T-helper 1 cell treated with Interleukin-12 subunit alpha and Interleukin-12 subunit beta and Interleukin-4 antibody, amounts not matched to agents 30 μg/mL and 1 μg/mL, for 36 hours (primary cell): ENCODE measurements at regions not wholly inside any gene's neighbourhood (a gene's known extent, or its start where the extent isn't known, plus 50 kb on each side); places are given as distances from the start of the nearest gene placed in this dataset.

Experiments
- H3K27ac Mint-ChIP-seq: one replicate; pipeline ENCODE4 v1.8.0; 2021; ENCODE audit warnings: mild to moderate bottlenecking, mixed read lengths
- H3K27me3 Mint-ChIP-seq: one replicate; pipeline ENCODE4 v1.8.0; 2021; ENCODE audit warnings: low read depth, mixed read lengths
- H3K36me3 Mint-ChIP-seq: one replicate; pipeline ENCODE4 v1.8.0; 2021; ENCODE audit warnings: low read depth, mixed read lengths
- H3K4me1 Mint-ChIP-seq: one replicate; pipeline ENCODE4 v1.8.0; 2021; ENCODE audit warnings: low read depth, mixed read lengths
- H3K4me3 Mint-ChIP-seq: one replicate; pipeline ENCODE4 v1.8.0; 2021; ENCODE audit warnings: mild to moderate bottlenecking, moderate library complexity, mixed read lengths
- H3K9me3 Mint-ChIP-seq: one replicate; pipeline ENCODE4 v1.8.0; 2021; ENCODE audit warnings: mixed read lengths

- Mint-ChIP-seq H3K27me3 (peaks cover 35% of the 10 kb centered on the region), H3K4me1 (no peaks in the 10 kb centered on the region), H3K27ac (no peak overlapping the region), H3K36me3 (no peaks in the 10 kb centered on the region), H3K4me3 (no peak overlapping the region), H3K9me3 (no peaks in the 10 kb centered on the region)
Measured at GRCh38 chr20:57908704-57909630, 199.2 kb upstream of the PMEPA1 start.

DNA sequence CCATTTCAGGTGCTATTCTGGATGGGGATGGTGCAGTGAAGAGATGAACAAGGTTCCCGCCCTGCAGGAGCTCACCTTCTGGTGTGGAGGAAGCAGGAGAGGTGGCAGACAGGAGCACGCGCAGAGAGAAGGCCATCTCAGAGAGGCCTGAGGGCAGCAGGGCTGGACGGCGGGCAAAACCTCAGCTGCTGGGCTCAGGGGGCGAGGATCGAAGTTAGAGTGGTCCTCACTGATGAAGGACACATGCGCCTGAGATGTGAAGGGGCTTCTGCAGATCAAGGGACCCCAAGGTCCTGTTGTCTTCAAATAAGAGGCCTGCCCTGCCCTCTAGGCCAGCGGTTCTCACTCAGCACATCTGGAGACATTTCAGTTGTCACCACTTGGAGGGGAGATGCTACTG is 198.4 kb upstream of the PMEPA1 start:
- Mint-ChIP-seq H3K9me3 (no peaks in the 10 kb centered on the region), H3K27me3 (peaks cover 38% of the 10 kb centered on the region), H3K27ac (no peak overlapping the region), H3K4me3 (no peak overlapping the region), H3K4me1 (no peaks in the 10 kb centered on the region), H3K36me3 (no peaks in the 10 kb centered on the region)

DNA sequence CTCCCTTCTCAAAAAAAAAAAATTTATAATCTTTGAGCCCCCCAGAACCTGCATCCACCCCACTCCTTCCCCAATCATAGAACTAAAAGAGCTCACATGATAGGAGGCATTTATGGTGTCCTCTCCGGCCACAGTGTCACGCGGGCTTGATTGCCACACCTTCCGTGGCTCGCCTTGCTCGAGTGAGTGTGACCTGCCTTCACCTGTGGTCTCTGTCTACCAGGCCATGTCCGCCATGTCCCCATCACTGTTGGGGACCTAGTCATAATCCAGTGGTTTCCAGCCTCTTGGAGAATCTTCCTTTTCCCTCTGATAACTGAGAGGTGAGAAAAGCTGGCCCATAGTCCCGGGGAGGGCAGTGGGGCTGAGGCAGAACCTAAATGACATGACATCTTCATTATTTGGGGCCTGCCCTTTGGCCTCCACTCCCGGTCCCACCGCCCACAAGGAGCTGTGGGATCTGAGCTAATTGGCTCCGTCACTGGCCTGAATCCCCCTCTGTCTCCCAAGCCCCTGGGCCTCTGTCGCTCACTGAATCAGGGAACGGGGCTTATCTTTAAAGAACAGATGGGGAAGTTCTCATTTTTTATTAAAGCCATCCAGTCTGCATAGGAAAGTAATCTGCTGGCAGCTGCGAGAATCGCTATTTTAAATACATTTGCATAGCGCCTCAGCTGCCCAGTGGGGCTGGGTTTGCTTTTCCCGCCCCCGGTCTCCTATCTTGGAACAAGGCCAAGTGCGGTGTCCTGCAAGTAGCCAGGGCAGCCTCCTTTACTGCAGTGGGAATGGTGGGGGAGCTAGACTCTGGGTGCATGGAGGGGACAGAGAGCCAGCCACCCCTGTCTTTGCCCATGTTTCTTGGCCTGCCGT is 197.6 kb upstream of the PMEPA1 start:
- Mint-ChIP-seq H3K4me3 (no peak overlapping the region), H3K4me1 (peaks cover under 1% of the 10 kb centered on the region), H3K36me3 (no peaks in the 10 kb centered on the region), H3K27ac (no peak overlapping the region), H3K27me3 (peaks cover 38% of the 10 kb centered on the region), H3K9me3 (no peaks in the 10 kb centered on the region)

DNA sequence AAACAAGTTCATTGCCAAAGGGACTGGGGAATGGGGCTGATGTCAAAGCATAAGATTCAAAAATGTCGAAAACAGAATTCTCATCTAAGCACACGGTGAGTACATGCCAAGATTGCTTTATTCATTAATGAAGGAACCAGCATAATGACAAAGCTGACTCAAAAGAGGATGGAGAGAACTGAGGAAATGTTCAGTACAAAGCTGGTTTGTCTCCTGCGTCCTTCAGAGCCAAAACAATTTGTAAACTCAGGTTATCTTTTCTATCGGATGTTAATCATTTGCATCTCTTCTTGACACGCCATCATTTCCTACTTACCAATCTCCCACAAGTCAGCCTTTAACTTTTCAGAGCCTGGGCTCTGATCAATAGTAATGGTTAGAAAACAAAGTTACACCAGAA is 195.6 kb upstream of the PMEPA1 start:
- peaks cover 32% of the 10 kb centered on the region for H3K27me3 Mint-ChIP-seq
- peaks cover 3% of the 10 kb centered on the region for H3K4me1 Mint-ChIP-seq
- H3K4me3 Mint-ChIP-seq: no peak overlapping the region
- no peak overlapping the region for H3K27ac Mint-ChIP-seq
- H3K9me3 Mint-ChIP-seq: no peaks in the 10 kb centered on the region
- no peaks in the 10 kb centered on the region for H3K36me3 Mint-ChIP-seq

- H3K4me1 Mint-ChIP-seq: peaks cover 3% of the 10 kb centered on the region
- H3K27me3 Mint-ChIP-seq: peaks cover 31% of the 10 kb centered on the region
- H3K9me3 Mint-ChIP-seq: no peaks in the 10 kb centered on the region
- H3K27ac Mint-ChIP-seq: no peak overlapping the region
- H3K36me3 Mint-ChIP-seq: no peaks in the 10 kb centered on the region
- H3K4me3 Mint-ChIP-seq: no peak overlapping the region
Measured at GRCh38 chr20:57904314-57905105, 194.7 kb upstream of the PMEPA1 start.

DNA sequence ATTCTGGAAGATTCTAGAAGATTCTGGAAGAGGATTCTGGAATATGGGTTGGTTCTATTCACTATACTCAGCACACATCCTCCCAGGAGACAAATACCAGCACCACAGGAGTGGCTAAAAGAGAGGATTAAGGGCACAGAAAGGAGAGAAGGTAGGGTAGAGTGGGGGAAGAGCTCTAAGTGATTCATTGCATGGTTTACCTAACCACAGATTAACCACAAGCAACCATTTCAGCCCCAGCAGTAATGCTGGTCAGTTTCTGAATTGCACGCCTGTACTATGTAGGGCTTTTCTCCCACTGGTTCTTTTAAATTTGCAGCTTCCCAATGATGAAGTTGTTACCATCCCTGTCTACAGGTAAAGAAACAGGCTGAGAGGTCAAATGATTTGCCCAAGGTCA is 192.7 kb upstream of the PMEPA1 start:
- Mint-ChIP-seq H3K4me1 (peaks cover 3% of the 10 kb centered on the region), H3K36me3 (no peaks in the 10 kb centered on the region), H3K27me3 (peaks cover 31% of the 10 kb centered on the region), H3K4me3 (no peak overlapping the region), H3K9me3 (no peaks in the 10 kb centered on the region), H3K27ac (no peak overlapping the region)

DNA sequence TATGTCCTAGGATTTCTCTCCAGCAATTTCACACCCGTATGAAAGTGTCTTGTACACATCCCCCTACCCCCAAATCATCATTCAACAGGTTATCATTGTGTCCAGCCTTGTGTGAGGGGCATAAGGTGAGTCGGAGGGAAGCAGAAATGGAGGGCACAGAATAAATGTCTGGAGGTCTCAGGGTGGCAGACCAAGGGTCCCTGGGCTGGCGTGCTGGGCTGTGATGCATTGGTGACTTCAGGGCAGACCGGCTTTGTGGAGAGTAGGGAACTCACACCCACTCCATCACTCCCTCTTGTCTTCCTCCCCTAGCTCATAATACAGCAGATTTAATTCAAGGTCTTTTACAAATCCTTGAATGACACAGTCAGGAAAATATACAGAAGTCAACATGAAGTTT is 191.7 kb upstream of the PMEPA1 start:
- no peak overlapping the region for H3K27ac Mint-ChIP-seq
- peaks cover 3% of the 10 kb centered on the region for H3K4me1 Mint-ChIP-seq
- H3K9me3 Mint-ChIP-seq: no peaks in the 10 kb centered on the region
- H3K36me3 Mint-ChIP-seq: no peaks in the 10 kb centered on the region
- H3K4me3 Mint-ChIP-seq: no peak overlapping the region
- H3K27me3 Mint-ChIP-seq: peaks cover 29% of the 10 kb centered on the region

DNA sequence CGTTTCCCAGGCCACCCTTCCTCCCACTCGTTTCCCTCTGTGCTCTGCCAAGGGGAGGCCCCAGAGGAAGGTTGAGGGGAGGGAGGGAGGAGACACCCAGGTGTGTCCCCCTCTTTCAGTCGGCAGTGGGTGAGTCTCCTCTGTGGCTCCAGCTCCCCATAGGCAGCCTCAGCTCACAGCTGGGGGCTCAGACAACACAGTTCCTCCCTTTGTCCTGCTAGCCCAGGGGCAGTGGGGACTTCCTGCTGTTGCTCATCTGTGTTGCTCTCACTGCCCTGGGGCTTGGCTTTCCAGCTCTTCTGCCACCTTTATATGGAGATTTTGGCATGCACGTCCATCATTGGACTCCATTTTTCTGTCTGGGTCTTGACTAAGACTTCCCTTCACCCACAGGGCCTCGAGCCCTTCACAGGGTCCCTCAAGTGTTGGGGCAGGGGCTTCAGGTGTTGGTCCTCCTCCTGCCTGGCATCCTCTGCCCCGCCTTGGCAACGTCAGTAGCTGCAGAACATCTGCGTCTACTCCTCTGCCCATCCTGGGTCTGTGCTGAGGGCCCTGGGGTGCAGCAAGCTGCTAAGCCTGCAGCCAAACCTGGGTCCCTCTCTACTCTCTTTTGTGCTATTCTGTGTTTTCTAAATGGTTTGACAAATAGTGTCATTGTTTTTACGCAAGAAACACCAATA is 190.6 kb upstream of the PMEPA1 start:
- peaks cover 3% of the 10 kb centered on the region for H3K4me1 Mint-ChIP-seq
- H3K27ac Mint-ChIP-seq: no peak overlapping the region

GRCh38 chr20:57899554-57899953 is 189.7 kb upstream of the PMEPA1 start:
- Mint-ChIP-seq H3K27me3 (peaks cover 9% of the 10 kb centered on the region), H3K4me3 (no peak overlapping the region), H3K9me3 (no peaks in the 10 kb centered on the region), H3K4me1 (peaks cover 3% of the 10 kb centered on the region), H3K27ac (no peak overlapping the region), H3K36me3 (no peaks in the 10 kb centered on the region)

More for the DNA sequence above, 190.6 kb upstream of the PMEPA1 start:
- H3K27me3 Mint-ChIP-seq: peaks cover 17% of the 10 kb centered on the region
- no peaks in the 10 kb centered on the region for H3K9me3 Mint-ChIP-seq
- no peaks in the 10 kb centered on the region for H3K36me3 Mint-ChIP-seq
- H3K4me3 Mint-ChIP-seq: no peak overlapping the region

DNA sequence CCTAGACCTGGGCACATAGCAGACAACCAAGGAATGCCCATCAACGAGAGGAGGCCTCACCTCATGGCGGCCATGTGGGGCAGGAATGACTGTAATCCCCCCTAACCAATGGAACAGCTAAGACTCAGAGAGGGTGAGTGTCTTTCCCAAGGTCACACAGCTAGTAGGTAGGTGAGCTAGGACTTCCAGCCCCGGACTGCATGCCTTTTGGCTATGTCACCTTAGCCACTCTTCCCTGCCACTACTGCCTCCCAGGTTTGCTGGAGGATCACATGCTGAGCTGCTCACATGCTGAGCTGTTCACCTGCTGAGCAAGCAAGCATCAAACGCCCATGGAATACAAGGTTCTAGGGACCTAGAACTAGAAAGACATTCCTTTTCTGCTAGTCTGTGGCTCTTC is 188.5 kb upstream of the PMEPA1 start:
- Mint-ChIP-seq H3K9me3 (no peaks in the 10 kb centered on the region), H3K36me3 (no peaks in the 10 kb centered on the region), H3K4me3 (no peak overlapping the region), H3K27me3 (no peaks in the 10 kb centered on the region), H3K4me1 (peaks cover 3% of the 10 kb centered on the region), H3K27ac (no peak overlapping the region)

DNA sequence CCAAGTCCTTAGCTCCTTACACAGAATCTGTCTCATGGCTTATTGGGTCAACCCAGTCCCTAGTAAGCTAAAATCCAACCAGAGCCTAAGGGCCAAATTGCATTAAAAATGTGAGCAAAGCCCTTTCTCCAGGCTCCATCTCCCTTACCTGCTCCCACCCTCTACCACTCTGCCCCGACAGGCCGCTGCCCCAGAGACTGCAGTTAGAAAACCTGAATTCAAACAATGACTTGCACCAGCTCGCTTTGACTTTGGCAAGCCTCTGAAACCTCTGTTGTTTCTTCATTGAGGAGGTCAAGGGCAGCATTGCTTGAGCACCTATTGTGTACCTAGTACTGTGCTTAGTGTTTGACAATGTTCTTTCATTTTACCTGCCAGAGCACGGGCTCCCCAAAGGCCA is 188.1 kb upstream of the PMEPA1 start:
- no peaks in the 10 kb centered on the region for H3K9me3 Mint-ChIP-seq
- no peaks in the 10 kb centered on the region for H3K36me3 Mint-ChIP-seq
- no peak overlapping the region for H3K27ac Mint-ChIP-seq
- H3K4me3 Mint-ChIP-seq: no peak overlapping the region
- H3K4me1 Mint-ChIP-seq: peaks cover 3% of the 10 kb centered on the region
- H3K27me3 Mint-ChIP-seq: no peaks in the 10 kb centered on the region

DNA sequence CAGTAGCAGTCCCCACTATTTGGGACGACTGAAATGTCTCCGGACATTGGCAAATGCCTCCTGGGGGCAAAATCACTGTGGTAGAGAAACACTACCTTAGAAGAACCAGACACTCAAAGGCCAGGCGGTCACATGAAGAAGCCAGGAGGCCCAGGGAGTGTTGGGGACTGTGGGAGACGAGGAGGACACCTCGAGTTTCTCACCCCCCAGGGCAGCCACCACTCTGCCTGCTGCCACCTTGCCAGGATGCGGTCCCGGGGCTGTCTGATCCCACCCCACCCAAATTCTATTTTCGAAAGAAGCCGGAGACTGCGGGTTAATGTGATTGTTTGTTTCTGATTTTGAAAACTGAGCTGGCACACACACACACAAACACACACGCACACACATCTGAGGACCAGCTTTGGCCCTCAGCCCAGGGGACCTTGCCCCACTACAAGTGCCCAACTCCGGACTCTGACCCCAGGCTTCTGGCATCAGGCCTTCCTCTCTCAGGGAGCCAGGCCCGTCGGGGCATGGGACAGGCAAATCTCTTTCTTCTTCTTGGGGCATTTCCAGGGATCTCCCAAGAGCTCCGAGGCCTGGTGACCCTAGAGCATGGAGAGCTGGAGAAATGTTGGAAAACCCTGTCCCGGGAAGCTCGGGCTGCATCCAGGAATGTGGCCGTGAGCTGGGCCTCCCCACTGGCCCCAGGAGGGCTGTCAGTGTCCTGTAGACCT is 187.5 kb upstream of the PMEPA1 start:
- no peaks in the 10 kb centered on the region for H3K27me3 Mint-ChIP-seq
- no peaks in the 10 kb centered on the region for H3K36me3 Mint-ChIP-seq
- no peaks in the 10 kb centered on the region for H3K9me3 Mint-ChIP-seq
- H3K4me3 Mint-ChIP-seq: no peak overlapping the region
- no peak overlapping the region for H3K27ac Mint-ChIP-seq
- peaks cover 2% of the 10 kb centered on the region for H3K4me1 Mint-ChIP-seq

GRCh38 chr20:57896563-57896962 is 186.7 kb upstream of the PMEPA1 start:
- H3K9me3 Mint-ChIP-seq: no peaks in the 10 kb centered on the region
- H3K36me3 Mint-ChIP-seq: no peaks in the 10 kb centered on the region
- no peak overlapping the region for H3K27ac Mint-ChIP-seq
- H3K4me3 Mint-ChIP-seq: no peak overlapping the region
- H3K27me3 Mint-ChIP-seq: no peaks in the 10 kb centered on the region
- no peaks in the 10 kb centered on the region for H3K4me1 Mint-ChIP-seq
